ENCODE measurements at regions not wholly inside any gene's neighbourhood (a gene's known extent, or its start where the extent isn't known, plus 50 kb on each side); places are given as distances from the start of the nearest gene placed in this dataset.

DNA sequence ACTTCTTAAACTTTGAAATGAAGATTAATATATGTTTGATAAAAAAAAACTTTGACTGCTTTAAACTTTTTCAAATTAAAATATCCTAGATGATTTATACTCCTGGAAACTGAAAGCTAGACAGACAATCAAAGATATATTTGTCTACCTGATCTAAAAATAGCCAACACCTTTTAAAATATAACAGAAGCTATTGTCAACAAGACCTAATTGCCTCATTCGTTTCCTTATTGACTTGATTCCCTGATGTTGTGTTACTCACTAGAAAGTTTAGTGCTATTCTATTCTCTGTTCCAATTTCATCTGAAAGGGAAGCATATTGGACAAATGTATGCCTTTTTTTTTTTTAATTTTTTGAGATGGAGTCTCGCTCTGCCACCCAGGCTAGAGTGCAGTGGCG is 445.6 kb upstream of the ADAMTS5 start:
- peak; percentile 90 for ATAC-seq
- intact Hi-C loops (cut with DNase I, micrococcal nuclease) = no loop called here

DNA sequence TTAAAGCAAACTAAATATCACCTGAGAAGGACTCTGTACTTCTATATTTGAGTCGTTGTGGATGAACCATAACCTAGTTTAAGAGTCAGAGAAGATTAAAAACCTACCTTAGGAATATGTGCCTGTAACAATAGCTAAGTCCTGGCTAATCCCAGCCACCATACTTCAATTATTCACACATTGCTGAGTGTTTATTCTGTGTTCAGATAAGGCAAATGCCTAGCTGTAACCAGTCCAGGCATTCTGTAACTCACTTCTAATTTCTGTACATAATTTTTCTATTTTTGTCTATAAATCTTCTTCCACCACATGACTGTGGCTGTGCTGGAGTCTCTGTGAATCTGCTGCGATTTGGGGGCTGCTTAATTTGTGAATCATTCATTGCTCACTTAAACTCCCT is 441.9 kb upstream of the ADAMTS5 start:
- H3K4me1 ChIP-seq (ENCODE audit: low read depth) = peaks cover 19% of the 10 kb centered on the region
- H3K4me3 ChIP-seq = no peak overlapping the region
- TF ChIP-seq, protein P1, sequence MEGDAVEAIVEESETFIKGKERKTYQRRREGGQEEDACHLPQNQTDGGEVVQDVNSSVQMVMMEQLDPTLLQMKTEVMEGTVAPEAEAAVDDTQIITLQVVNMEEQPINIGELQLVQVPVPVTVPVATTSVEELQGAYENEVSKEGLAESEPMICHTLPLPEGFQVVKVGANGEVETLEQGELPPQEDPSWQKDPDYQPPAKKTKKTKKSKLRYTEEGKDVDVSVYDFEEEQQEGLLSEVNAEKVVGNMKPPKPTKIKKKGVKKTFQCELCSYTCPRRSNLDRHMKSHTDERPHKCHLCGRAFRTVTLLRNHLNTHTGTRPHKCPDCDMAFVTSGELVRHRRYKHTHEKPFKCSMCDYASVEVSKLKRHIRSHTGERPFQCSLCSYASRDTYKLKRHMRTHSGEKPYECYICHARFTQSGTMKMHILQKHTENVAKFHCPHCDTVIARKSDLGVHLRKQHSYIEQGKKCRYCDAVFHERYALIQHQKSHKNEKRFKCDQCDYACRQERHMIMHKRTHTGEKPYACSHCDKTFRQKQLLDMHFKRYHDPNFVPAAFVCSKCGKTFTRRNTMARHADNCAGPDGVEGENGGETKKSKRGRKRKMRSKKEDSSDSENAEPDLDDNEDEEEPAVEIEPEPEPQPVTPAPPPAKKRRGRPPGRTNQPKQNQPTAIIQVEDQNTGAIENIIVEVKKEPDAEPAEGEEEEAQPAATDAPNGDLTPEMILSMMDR (IDR thresholded peaks at IDR 0.05) = no peak
- intact Hi-C loops (cut with DNase I, micrococcal nuclease) = no loop called here
- DNase-seq = no peak
- no peaks in the 10 kb centered on the region for H3K9me3 ChIP-seq
- no peak for ATAC-seq
- H3K36me3 ChIP-seq (ENCODE audit: low read depth) = no peaks in the 10 kb centered on the region

More for the DNA sequence above, 445.6 kb upstream of the ADAMTS5 start:
- Histone ChIP-seq H3K9me3 (no peaks in the 10 kb centered on the region), H3K4me1 (ENCODE audit: low read depth) (peaks cover 19% of the 10 kb centered on the region), H3K4me3 (no peak overlapping the region), H3K36me3 (ENCODE audit: low read depth) (no peaks in the 10 kb centered on the region)
- DNase-seq = no peak
- TF ChIP-seq, protein P1 (IDR thresholded peaks at IDR 0.05) = no peak

DNA sequence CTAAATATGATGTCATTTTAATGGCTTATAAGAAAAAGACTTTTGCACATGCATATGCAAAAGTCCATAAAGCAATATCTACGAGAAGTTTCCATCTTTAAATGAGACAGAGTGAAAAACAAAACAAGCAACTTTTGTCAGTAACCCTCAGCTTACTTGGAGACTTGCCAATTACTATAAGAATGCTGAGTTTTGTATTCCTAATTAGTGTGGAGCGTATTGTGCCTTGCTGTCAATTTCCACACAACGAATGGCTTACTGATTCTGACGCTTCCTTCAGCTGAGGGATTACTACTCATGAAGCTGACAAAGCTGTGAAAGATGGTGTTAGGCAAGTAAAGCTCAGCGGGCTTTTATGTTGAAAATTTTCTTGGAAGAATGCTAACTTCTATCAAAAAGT is 440.4 kb upstream of the ADAMTS5 start:
- intact Hi-C loops (cut with DNase I, micrococcal nuclease) = no loop called here
- no peak overlapping the region for H3K4me3 ChIP-seq
- TF ChIP-seq, protein P1 (IDR thresholded peaks at IDR 0.05) = no peak
- DNase-seq (no peak), ATAC-seq (no peak)
- H3K36me3 ChIP-seq (ENCODE audit: low read depth) = no peaks in the 10 kb centered on the region
- H3K4me1 ChIP-seq (ENCODE audit: low read depth) = peaks cover 12% of the 10 kb centered on the region
- H3K9me3 ChIP-seq = no peaks in the 10 kb centered on the region

DNA sequence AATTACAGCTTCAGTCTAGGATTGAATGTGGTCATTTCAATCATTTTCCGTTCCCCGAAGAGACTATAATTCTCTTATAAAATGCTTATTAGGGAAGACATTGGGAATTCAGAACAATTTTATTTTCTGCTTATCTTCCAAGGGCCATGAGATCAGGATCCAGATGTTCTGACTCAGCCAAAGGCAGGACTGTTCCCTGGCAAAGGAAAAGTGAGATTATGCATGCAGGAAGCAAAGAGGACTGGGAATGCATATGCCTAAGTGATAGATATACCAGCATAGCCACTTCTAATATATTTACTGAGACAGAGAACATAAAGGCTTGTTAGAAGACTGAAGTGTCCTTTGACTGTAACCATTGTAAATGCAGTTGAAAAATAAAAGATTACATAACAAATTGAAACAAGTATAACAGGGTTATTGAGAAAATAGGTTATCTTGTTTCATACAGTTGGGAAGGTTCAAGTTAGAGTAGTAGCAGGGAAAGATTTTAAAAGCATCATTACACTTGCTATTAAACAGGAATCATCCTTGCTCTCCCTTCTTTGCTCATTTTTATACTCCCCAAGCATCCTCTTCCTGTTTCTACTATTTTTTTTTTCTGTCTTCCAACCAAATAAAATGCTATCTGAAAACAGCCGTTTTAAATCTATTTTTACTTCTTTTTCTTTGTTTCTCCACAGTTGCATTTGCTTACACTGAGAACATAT is 439.6 kb upstream of the ADAMTS5 start:
- ATAC-seq (peak; percentile 37), DNase-seq (no peak)
- no peaks in the 10 kb centered on the region for H3K9me3 ChIP-seq
- H3K36me3 ChIP-seq (ENCODE audit: low read depth) = no peaks in the 10 kb centered on the region
- intact Hi-C loops (cut with DNase I, micrococcal nuclease) = no loop called here
- TF ChIP-seq, protein P1 (IDR thresholded peaks at IDR 0.05) = no peak
- no peak overlapping the region for H3K4me3 ChIP-seq
- H3K4me1 ChIP-seq (ENCODE audit: low read depth) = peaks cover 9% of the 10 kb centered on the region

DNA sequence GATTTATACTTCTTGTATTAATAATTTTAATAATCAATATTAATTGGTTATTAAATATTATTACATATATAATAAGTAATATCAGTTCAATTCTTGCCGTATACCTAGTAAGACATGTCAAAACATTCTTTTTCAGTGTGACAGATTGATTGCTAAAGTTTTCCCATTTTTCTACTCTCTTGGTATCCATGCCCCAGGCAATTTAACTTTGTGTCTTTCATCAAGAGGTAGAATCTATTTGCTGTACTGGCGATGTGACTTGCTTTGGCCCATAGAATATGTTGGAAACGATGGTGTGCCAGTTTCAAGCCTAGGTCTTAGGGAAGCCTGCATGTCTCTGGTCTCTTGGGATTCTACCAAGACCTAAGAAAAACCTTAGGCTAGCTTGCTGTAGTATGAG is 436.1 kb upstream of the ADAMTS5 start:
- no peaks in the 10 kb centered on the region for H3K36me3 ChIP-seq (ENCODE audit: low read depth)
- ATAC-seq (no peak), DNase-seq (no peak)
- intact Hi-C loops (cut with DNase I, micrococcal nuclease) = no loop called here
- H3K9me3 ChIP-seq = no peaks in the 10 kb centered on the region
- no peak overlapping the region for H3K4me3 ChIP-seq
- no peaks in the 10 kb centered on the region for H3K4me1 ChIP-seq (ENCODE audit: low read depth)
- TF ChIP-seq, protein P1 (IDR thresholded peaks at IDR 0.05) = no peak

DNA sequence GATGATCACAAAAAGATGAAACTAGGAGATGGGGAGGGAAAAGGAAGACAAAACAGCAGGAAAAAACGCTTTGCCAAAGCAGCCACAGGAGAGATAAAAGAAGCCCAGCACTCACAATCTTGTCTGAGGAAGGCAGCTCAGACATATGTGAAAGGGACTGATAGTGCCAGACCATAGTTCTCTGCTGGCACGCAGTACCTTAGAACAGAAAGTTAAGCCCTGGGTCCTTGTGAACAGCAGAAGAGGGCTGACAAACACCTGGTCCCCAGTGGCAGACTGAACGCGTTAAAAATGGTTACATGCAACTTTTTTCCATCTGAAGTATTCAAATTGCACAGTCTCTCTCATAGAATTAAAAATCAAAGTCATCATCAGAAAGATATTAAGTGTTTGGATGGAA is 433.2 kb upstream of the ADAMTS5 start:
- ATAC-seq (no peak), DNase-seq (no peak)
- Histone ChIP-seq H3K36me3 (ENCODE audit: low read depth) (no peaks in the 10 kb centered on the region), H3K9me3 (no peaks in the 10 kb centered on the region), H3K4me3 (no peak overlapping the region), H3K4me1 (ENCODE audit: low read depth) (no peaks in the 10 kb centered on the region)
- TF ChIP-seq, protein P1 (IDR thresholded peaks at IDR 0.05) = no peak
- intact Hi-C loops (cut with DNase I, micrococcal nuclease) = no loop called here
